GM03348 (cell line): ENCODE measurements at regions not wholly inside any gene's neighbourhood (a gene's known extent, or its start where the extent isn't known, plus 50 kb on each side); places are given as distances from the start of the nearest gene placed in this dataset.
"Not testable (repeated sequence)": the region's sequence is repeated elsewhere in the genome, so short reads cannot be mapped to it uniquely, and the experiment has no call there.

Experiments
- DNase-seq: peaks from one replicate; pipeline ENCODE4 v3.0.0; 2012; ENCODE audit warnings: low spot score

- DNase-seq = no peak
These were observed 448.7 kb upstream of the HNRNPA3 start for GRCh38 chr2:176763851-176764404.

GRCh38 chr2:176764921-176765320 is 447.7 kb upstream of the HNRNPA3 start:
- no peak for DNase-seq

- DNase-seq = no peak
These were observed 446.6 kb upstream of the HNRNPA3 start for GRCh38 chr2:176766005-176766404.

GRCh38 chr2:176768185-176768584 is 444.4 kb upstream of the HNRNPA3 start:
- no peak for DNase-seq

GRCh38 chr2:176769021-176769420 is 443.6 kb upstream of the HNRNPA3 start:
- DNase-seq = no peak

GRCh38 chr2:176769499-176770370 is 442.9 kb upstream of the HNRNPA3 start:
- no peak for DNase-seq

- no peak for DNase-seq
These were observed 439.8 kb upstream of the HNRNPA3 start for GRCh38 chr2:176772816-176773215.

GRCh38 chr2:176774766-176775451 is 437.7 kb upstream of the HNRNPA3 start:
- DNase-seq = no peak

- no peak for DNase-seq
These were observed 435.3 kb upstream of the HNRNPA3 start for GRCh38 chr2:176777262-176777661.

GRCh38 chr2:176779917-176780316 is 432.7 kb upstream of the HNRNPA3 start:
- no peak for DNase-seq

GRCh38 chr2:176780348-176780747 is 432.2 kb upstream of the HNRNPA3 start:
- DNase-seq = no peak

GRCh38 chr2:176781570-176782217 is 430.9 kb upstream of the HNRNPA3 start:
- no peak for DNase-seq

GRCh38 chr2:176784633-176785200 is 427.9 kb upstream of the HNRNPA3 start:
- no peak for DNase-seq

GRCh38 chr2:176789751-176790150 is 422.8 kb upstream of the HNRNPA3 start:
- DNase-seq = peak; percentile 65

- no peak for DNase-seq
These were observed 422.1 kb upstream of the HNRNPA3 start for GRCh38 chr2:176790468-176790867.

- DNase-seq = no peak
These were observed 418.8 kb upstream of the HNRNPA3 start for GRCh38 chr2:176793792-176794191.

- DNase-seq = no peak
These were observed 418.2 kb upstream of the HNRNPA3 start for GRCh38 chr2:176794392-176794791.

- no peak for DNase-seq
These were observed 416.8 kb upstream of the HNRNPA3 start for GRCh38 chr2:176795823-176796222.

- not testable (repeated sequence) for DNase-seq
These were observed 415.9 kb upstream of the HNRNPA3 start for GRCh38 chr2:176796677-176797076.

GRCh38 chr2:176804392-176804791 is 408.2 kb upstream of the HNRNPA3 start:
- DNase-seq = no peak

- DNase-seq = no peak
These were observed 407.2 kb upstream of the HNRNPA3 start for GRCh38 chr2:176805345-176805744.

- DNase-seq = no peak
These were observed 400.3 kb upstream of the HNRNPA3 start for GRCh38 chr2:176812246-176812775.
